ENCODE measurements at regions not wholly inside any gene's neighbourhood (a gene's known extent, or its start where the extent isn't known, plus 50 kb on each side); places are given as distances from the start of the nearest gene placed in this dataset.

GRCh38 chr13:72296246-72296645 is 429.2 kb upstream of the DACH1 start:
- TF ChIP-seq MAX (IDR thresholded peaks at IDR 0.05), result no peak
- TF ChIP-seq CTCF (IDR thresholded peaks at IDR 0.05 in 2 of 3, conservative IDR thresholded peaks at IDR 0.05 in 1 of 3; ENCODE audit: borderline replicate concordance in 1 of 3, insufficient read depth in 1 of 3, low read depth in 2 of 3, low read length in 2 of 3), result no peak
- no peak for TF ChIP-seq EGR1 (IDR thresholded peaks at IDR 0.05; ENCODE audit: low read depth)
- TF ChIP-seq REST (IDR thresholded peaks at IDR 0.05; ENCODE audit: low read depth), result no peak
- TF ChIP-seq SIN3A (IDR thresholded peaks at IDR 0.05; ENCODE audit: low read depth), result no peak
- no peak for TF ChIP-seq ATF3 (IDR thresholded peaks at IDR 0.05)
- TF ChIP-seq CEBPB (IDR thresholded peaks at IDR 0.05; ENCODE audit: low read depth), result no peak
- TF ChIP-seq POLR2A (IDR thresholded peaks at IDR 0.05; ENCODE audit: borderline replicate concordance, extremely low read depth, insufficient read depth, insufficient read length), result no peak
- TF ChIP-seq ZFX (IDR thresholded peaks at IDR 0.05), result no peak
- no peak for TF ChIP-seq FOSL1 (IDR thresholded peaks at IDR 0.05; ENCODE audit: low read depth)
